ENCODE measurements at regions not wholly inside any gene's neighbourhood (a gene's known extent, or its start where the extent isn't known, plus 50 kb on each side); places are given as distances from the start of the nearest gene placed in this dataset.

- Histone ChIP-seq H3K9me3 (replicated peaks; ENCODE audit: control insufficient read depth, insufficient read depth, low read length) (no peaks in the 10 kb centered on the region), H4K20me1 (replicated peaks; ENCODE audit: control insufficient read depth, extremely low read depth, insufficient read depth, low read length) (no peaks in the 10 kb centered on the region), H2AFZ (ENCODE audit: low read depth, low read length) (no peak overlapping the region), H3K27ac (ENCODE audit: insufficient read depth, low read depth, low read length) (no peak overlapping the region), H3K4me1 (ENCODE audit: control insufficient read depth, extremely low read depth, insufficient read depth, low read length) (no peaks in the 10 kb centered on the region), H3K79me2 (ENCODE audit: control insufficient read depth, insufficient read depth, low read length) (no peaks in the 10 kb centered on the region), H3K9me1 (replicated peaks; ENCODE audit: control insufficient read depth, extremely low read depth, insufficient read depth, low read length) (no peaks in the 10 kb centered on the region), H3K9ac (replicated peaks; ENCODE audit: extremely low read depth, insufficient read depth, low read length) (no peak overlapping the region), H3K27me3 (ENCODE audit: control insufficient read depth in 2 of 2, insufficient read depth in 2 of 2, low read length in 2 of 2) (no peaks in the 10 kb centered on the region), H3K4me2 (ENCODE audit: insufficient read depth, low read length) (no peak overlapping the region), H3K4me3 (replicated peaks in 1 of 3; ENCODE audit: insufficient read depth in 1 of 3, low read depth in 1 of 3, low read length in 3 of 3) (no peak overlapping the region), H3K36me3 (ENCODE audit: control insufficient read depth in 2 of 2, extremely low read depth in 1 of 2, insufficient read depth in 2 of 2, low read length in 2 of 2) (no peaks in the 10 kb centered on the region)
- DNase-seq (ENCODE audit: low read depth, low spot score) (no peak), FAIRE-seq (no peak)
- TF ChIP-seq POLR2A (IDR thresholded peaks at IDR 0.05; ENCODE audit: low read depth, low read length) (no peak), EZH2 (IDR thresholded peaks at IDR 0.05; ENCODE audit: borderline replicate concordance, low read depth, low read length, severe bottlenecking) (no peak), GATA2 (IDR thresholded peaks at IDR 0.05; ENCODE audit: insufficient read depth, insufficient read length, low read depth, low read length) (no peak), FOS (IDR thresholded peaks at IDR 0.05; ENCODE audit: borderline replicate concordance, insufficient read depth, low read length) (no peak), JUN (IDR thresholded peaks at IDR 0.05; ENCODE audit: borderline replicate concordance, insufficient read depth, insufficient read length, low read depth) (no peak), MAX (IDR thresholded peaks at IDR 0.05; ENCODE audit: insufficient read depth, insufficient read length) (no peak), CTCF (IDR thresholded peaks at IDR 0.05; ENCODE audit: extremely low read depth in 1 of 2, insufficient read depth in 1 of 2, low read depth in 1 of 2, low read length in 2 of 2) (no peak), POLR2AphosphoS5 (IDR thresholded peaks at IDR 0.05; ENCODE audit: insufficient read depth, low read depth, low read length) (no peak), MYC (IDR thresholded peaks at IDR 0.05; ENCODE audit: low read depth, low read length) (no peak)
- POLR2A ChIA-PET, result no interaction called here
- CTCF ChIA-PET, result no interaction called here
- dilution Hi-C loops (cut with MboI; ENCODE audit: extremely low pct_ligation_motif_present, low sequenced_read_pairs) (no loop called here), intact Hi-C loops (cut with micrococcal nuclease) (no loop called here)
- BruUV-seq (replicated peaks), result no TSS peak
These were observed 343.1 kb downstream of the TFAP2A start for GRCh38 chr6:10071631-10072220.
